ENCODE measurements at regions not wholly inside any gene's neighbourhood (a gene's known extent, or its start where the extent isn't known, plus 50 kb on each side); places are given as distances from the start of the nearest gene placed in this dataset.
"Not testable (repeated sequence)": the region's sequence is repeated elsewhere in the genome, so short reads cannot be mapped to it uniquely, and the experiment has no call there.

DNA sequence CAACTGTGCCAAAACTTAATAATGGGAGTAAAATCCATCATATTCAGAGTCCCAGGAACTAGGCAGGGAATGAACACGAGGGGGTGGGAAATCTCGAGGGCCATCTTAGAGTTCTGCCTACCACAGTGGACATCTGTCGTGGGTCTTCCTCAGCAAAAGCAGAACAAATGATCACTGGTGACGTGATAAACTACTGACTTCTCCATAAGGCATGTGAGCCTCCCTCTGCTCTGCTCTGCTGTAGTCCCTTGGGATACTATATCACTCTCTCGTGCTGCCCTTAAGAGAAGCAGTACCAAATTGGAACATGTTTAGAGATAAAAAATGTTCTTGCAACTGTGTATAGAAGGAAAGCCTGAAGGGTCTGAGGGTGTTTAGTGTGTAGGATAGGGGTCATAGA, 180.5 kb downstream of the SPDYE17 start:
- TF ChIP-seq, protein P1, sequence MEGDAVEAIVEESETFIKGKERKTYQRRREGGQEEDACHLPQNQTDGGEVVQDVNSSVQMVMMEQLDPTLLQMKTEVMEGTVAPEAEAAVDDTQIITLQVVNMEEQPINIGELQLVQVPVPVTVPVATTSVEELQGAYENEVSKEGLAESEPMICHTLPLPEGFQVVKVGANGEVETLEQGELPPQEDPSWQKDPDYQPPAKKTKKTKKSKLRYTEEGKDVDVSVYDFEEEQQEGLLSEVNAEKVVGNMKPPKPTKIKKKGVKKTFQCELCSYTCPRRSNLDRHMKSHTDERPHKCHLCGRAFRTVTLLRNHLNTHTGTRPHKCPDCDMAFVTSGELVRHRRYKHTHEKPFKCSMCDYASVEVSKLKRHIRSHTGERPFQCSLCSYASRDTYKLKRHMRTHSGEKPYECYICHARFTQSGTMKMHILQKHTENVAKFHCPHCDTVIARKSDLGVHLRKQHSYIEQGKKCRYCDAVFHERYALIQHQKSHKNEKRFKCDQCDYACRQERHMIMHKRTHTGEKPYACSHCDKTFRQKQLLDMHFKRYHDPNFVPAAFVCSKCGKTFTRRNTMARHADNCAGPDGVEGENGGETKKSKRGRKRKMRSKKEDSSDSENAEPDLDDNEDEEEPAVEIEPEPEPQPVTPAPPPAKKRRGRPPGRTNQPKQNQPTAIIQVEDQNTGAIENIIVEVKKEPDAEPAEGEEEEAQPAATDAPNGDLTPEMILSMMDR (IDR thresholded peaks at IDR 0.05) = not testable (repeated sequence)
- TF ChIP-seq POLR2A (IDR thresholded peaks at IDR 0.05; ENCODE audit: low read depth) = not testable (repeated sequence)

Data from esophagus muscularis mucosa (tissue), 3 donors.